IMR-90 (cell line): ENCODE measurements at regions not wholly inside any gene's neighbourhood (a gene's known extent, or its start where the extent isn't known, plus 50 kb on each side); places are given as distances from the start of the nearest gene placed in this dataset.

Experiments used
- ATAC-seq: fragments of 200-7000 bp; cut with Tn5 transposase; 2 replicates; pipeline ENCODE4 v1.9.1; 2020; ENCODE audit warnings: low read depth, mild to moderate bottlenecking, moderate library complexity
- BruUV-seq: library from RNA; stranded (reverse); fragments of 400-500 nt; replicated peaks from 2 replicates; lab custom pipeline; 2021; lab: Mats Ljungman, UMichigan
- CTCF ChIA-PET: fragments of 300-600 bp; formaldehyde crosslinking; extraction: SDS; loops from one replicate; lab custom pipeline; 2021; ENCODE audit warnings: antibody characterized with exemption; lab: Yijun Ruan, JAX
- POLR2A ChIA-PET: fragments of 300-600 bp; sonication (Branson Sonifier 250); formaldehyde crosslinking; loops from one replicate; lab custom pipeline; 2022; ENCODE audit warnings: antibody characterized with exemption; ENCODE audit not compliant: unreplicated experiment; lab: Charles Lee
- DNase-seq: peaks from one replicate; pipeline ENCODE4 v3.0.0; 2013
- H2AFZ ChIP-seq: replicated peaks from 2 replicates; pipeline ENCODE3; 2013; ENCODE audit warnings: low read length, mild to moderate bottlenecking; ENCODE audit not compliant: poor library complexity
- H2AK5ac ChIP-seq: 2 replicates; pipeline ENCODE4 v1.6.1; 2013; ENCODE audit warnings: low read depth, low read length, inconsistent platforms
- H2AK9ac ChIP-seq: replicated peaks from 2 replicates; pipeline ENCODE3; 2013; ENCODE audit warnings: mild to moderate bottlenecking, low read depth, low read length, moderate library complexity; ENCODE audit not compliant: poor library complexity
- H2BK120ac ChIP-seq: 2 replicates; pipeline ENCODE4 v1.6.1; 2013; ENCODE audit warnings: low read depth, low read length, inconsistent platforms
- H2BK15ac ChIP-seq: 3 replicates; pipeline ENCODE4 v1.6.1; 2013; ENCODE audit warnings: low read depth, low read length, inconsistent platforms
- H2BK20ac ChIP-seq: 2 replicates; pipeline ENCODE4 v1.6.1; 2013; ENCODE audit warnings: low read depth, mild to moderate bottlenecking, inconsistent platforms, low read length, moderate library complexity
- H2BK5ac ChIP-seq: 2 replicates; pipeline ENCODE4 v1.6.1; 2013; ENCODE audit warnings: mild to moderate bottlenecking, low read depth, low read length, inconsistent platforms; ENCODE audit not compliant: poor library complexity, severe bottlenecking
- H3K14ac ChIP-seq: replicated peaks from 2 replicates; pipeline ENCODE4 v1.6.1; 2013; ENCODE audit warnings: low read depth, low read length, inconsistent platforms
- H3K18ac ChIP-seq: 2 replicates; pipeline ENCODE4 v1.6.1; 2013; ENCODE audit warnings: low read depth, low read length, control low read depth
- H3K23ac ChIP-seq: 2 replicates; pipeline ENCODE4 v1.6.1; 2013; ENCODE audit warnings: low read depth, low read length, inconsistent platforms
- H3K27ac ChIP-seq: 2 replicates; pipeline ENCODE4 v1.5.1; 2013; ENCODE audit warnings: mild to moderate bottlenecking, control low read depth, low read length; ENCODE audit not compliant: insufficient read depth
- H3K27me3 ChIP-seq: 2 replicates; pipeline ENCODE4 v1.6.1; 2013; ENCODE audit warnings: low read length; ENCODE audit not compliant: control insufficient read depth, insufficient read depth
- H3K36me3 ChIP-seq: 2 replicates; pipeline ENCODE4 v1.6.1; 2013; ENCODE audit warnings: low read length, mixed read lengths; ENCODE audit not compliant: control insufficient read depth, insufficient read depth
- H3K4ac ChIP-seq: 2 replicates; pipeline ENCODE4 v1.6.1; 2013; ENCODE audit warnings: low read depth, low read length, inconsistent platforms
- H3K4me1 ChIP-seq: 2 replicates; pipeline ENCODE4 v1.6.1; 2013; ENCODE audit warnings: low read length, mixed read lengths; ENCODE audit not compliant: control insufficient read depth, insufficient read depth
- H3K4me2 ChIP-seq: 2 replicates; pipeline ENCODE4 v1.6.1; 2013; ENCODE audit warnings: low read depth, mild to moderate bottlenecking, control low read depth, low read length, moderate library complexity
- H3K4me3 ChIP-seq: 2 replicates; pipeline ENCODE4 v1.5.1; 2013; ENCODE audit warnings: low read depth, mild to moderate bottlenecking, control low read depth, low read length, moderate library complexity; ENCODE audit not compliant: insufficient read depth
- H3K56ac ChIP-seq: 2 replicates; pipeline ENCODE4 v1.6.1; 2013; ENCODE audit warnings: low read length, inconsistent platforms; ENCODE audit not compliant: insufficient read depth; ENCODE audit errors: extremely low read depth
- H3K79me1 ChIP-seq, 2 experiments: 2 replicates each; pipeline ENCODE4 v1.6.1; 2013; ENCODE audit warnings: low read length in 2 of 2, inconsistent platforms in 1 of 2, low read depth in 1 of 2
- H3K9ac ChIP-seq: 2 replicates; pipeline ENCODE4 v1.6.1; 2013; ENCODE audit warnings: low read depth, low read length, control low read depth
- H3K9me1 ChIP-seq: 2 replicates; pipeline ENCODE4 v1.6.1; 2013; ENCODE audit warnings: low read length, inconsistent platforms; ENCODE audit not compliant: insufficient read depth
- H3K9me3 ChIP-seq: 2 replicates; pipeline ENCODE4 v1.6.1; 2013; ENCODE audit warnings: low read length; ENCODE audit not compliant: control insufficient read depth, insufficient read depth
- H4K20me1 ChIP-seq: 2 replicates; pipeline ENCODE4 v1.6.1; 2013; ENCODE audit warnings: low read length, inconsistent platforms; ENCODE audit not compliant: insufficient read depth
- H4K5ac ChIP-seq: 2 replicates; pipeline ENCODE4 v1.6.1; 2013; ENCODE audit warnings: mild to moderate bottlenecking, low read depth, low read length, control low read depth
- H4K8ac ChIP-seq, 2 experiments: 2 replicates each; pipeline ENCODE4 v1.6.1; 2013; ENCODE audit warnings: low read depth in 2 of 2, low read length in 2 of 2, control low read depth in 1 of 2, inconsistent platforms in 1 of 2
- H4K91ac ChIP-seq: 2 replicates; pipeline ENCODE4 v1.6.1; 2013; ENCODE audit warnings: low read depth, low read length, inconsistent platforms; ENCODE audit not compliant: insufficient read depth
- BHLHE40 ChIP-seq: fragments of 150-350 bp; IDR thresholded peaks from 2 replicates; pipeline ENCODE4 v1.6.1; 2016; ENCODE audit warnings: mild to moderate bottlenecking, low read depth, low read length
- CEBPB ChIP-seq: IDR thresholded peaks from 2 replicates; pipeline ENCODE4 v1.6.1; 2012; ENCODE audit warnings: low read depth, low read length, improper control_type of control experiment
- CHD1 ChIP-seq: IDR thresholded peaks from 2 replicates; pipeline ENCODE4 v1.6.1; 2012; ENCODE audit warnings: low read depth, low read length, improper control_type of control experiment
- FOS ChIP-seq: fragments of 150-350 bp; IDR thresholded peaks from 2 replicates; pipeline ENCODE4 v1.6.1; 2016; ENCODE audit warnings: low read depth, low read length
- MAFK ChIP-seq: IDR thresholded peaks from 2 replicates; pipeline ENCODE4 v1.6.1; 2012; ENCODE audit warnings: low read depth, low read length, improper control_type of control experiment
- MAZ ChIP-seq: IDR thresholded peaks from 2 replicates; pipeline ENCODE4 v1.6.1; 2012; ENCODE audit warnings: low read depth, mild to moderate bottlenecking, low read length, improper control_type of control experiment, moderate library complexity, borderline replicate concordance
- MXI1 ChIP-seq: IDR thresholded peaks from 2 replicates; pipeline ENCODE4 v1.6.1; 2012; ENCODE audit warnings: low read depth, mild to moderate bottlenecking, low read length, moderate library complexity, borderline replicate concordance
- NFE2L2 ChIP-seq: fragments of 150-350 bp; IDR thresholded peaks from 2 replicates; pipeline ENCODE4 v1.6.1; 2016; ENCODE audit warnings: low read depth, mild to moderate bottlenecking, low read length
- POLR2A ChIP-seq: IDR thresholded peaks from 2 replicates; pipeline ENCODE4 v1.6.1; 2012; ENCODE audit warnings: mild to moderate bottlenecking, low read depth, low read length
- RAD21 ChIP-seq: IDR thresholded peaks from 2 replicates; pipeline ENCODE4 v1.6.1; 2012; ENCODE audit warnings: low read length, improper control_type of control experiment
- RCOR1 ChIP-seq: IDR thresholded peaks from 2 replicates; pipeline ENCODE4 v1.6.1; 2012; ENCODE audit warnings: mild to moderate bottlenecking, low read length, improper control_type of control experiment; ENCODE audit not compliant: insufficient replicate concordance
- USF2 ChIP-seq: fragments of 150-350 bp; IDR thresholded peaks from 2 replicates; pipeline ENCODE4 v1.6.1; 2017; ENCODE audit warnings: mild to moderate bottlenecking, antibody characterized with exemption, low read length, low read depth
- WGBS, 2 experiments: methylation state at CpG; one replicate each; pipeline versions ENCODE4 v1.1.5 to v1.1.7; 2013; ENCODE audit warnings: missing lambda C conversion rate in 2 of 2; ENCODE audit not compliant: insufficient read length in 1 of 2; ENCODE audit errors: extremely low coverage in 2 of 2; 5-methylcytosine and 5-hydroxymethylcytosine counted together
- dilution Hi-C: fragments of 300-500 bp; cut with HindIII; formaldehyde crosslinking; loops from one replicate; pipeline ENCODE4 v1.14.3; 2018; ENCODE audit warnings: low sequenced_read_pairs; ENCODE audit not compliant: unreplicated experiment
- in situ Hi-C: fragments of 300-500 bp; cut with MboI; formaldehyde crosslinking; loops from 3 replicates; pipeline ENCODE4 v1.14.3; 2019; ENCODE audit warnings: low sequenced_read_pairs, inconsistent platforms, mixed read lengths
- intact Hi-C: fragments of 100-400 bp; cut with micrococcal nuclease; formaldehyde crosslinking; loops from 2 replicates; pipeline ENCODE4 v1.10.0; 2022
- TF ChIP-seq, protein P1 (sequence below): fragments of 150-350 bp; IDR thresholded peaks from 2 replicates; pipeline ENCODE4 v1.6.1; 2016; ENCODE audit warnings: low read depth, mild to moderate bottlenecking, low read length, moderate library complexity, borderline replicate concordance

- Histone ChIP-seq H2BK15ac (no peak overlapping the region), H3K4me2 (no peak overlapping the region), H2AK9ac (no peak overlapping the region), H3K56ac (no peak overlapping the region), H3K36me3 (no peaks in the 10 kb centered on the region), H3K4ac (no peak overlapping the region), H3K23ac (no peak overlapping the region), H3K9ac (no peak overlapping the region), H3K4me1 (no peaks in the 10 kb centered on the region), H3K18ac (no peak overlapping the region), H3K79me1 (no peaks in the 10 kb centered on the region), H2BK5ac (no peak overlapping the region), H4K8ac (no peak overlapping the region), H3K14ac (no peak overlapping the region), H4K20me1 (no peaks in the 10 kb centered on the region), H2BK20ac (no peak overlapping the region), H3K9me3 (no peaks in the 10 kb centered on the region), H4K91ac (no peak overlapping the region), H3K9me1 (no peaks in the 10 kb centered on the region), H2BK120ac (no peak overlapping the region), H3K27ac (no peak overlapping the region), H3K27me3 (no peaks in the 10 kb centered on the region), H4K5ac (no peak overlapping the region), H3K4me3 (no peak overlapping the region), H2AFZ (no peak overlapping the region), H2AK5ac (no peak overlapping the region)
- WGBS, 2 experiments: no CpG with 5 or more reads among the region's 5 CpGs
- ChIA-PET CTCF (no interaction called here), POLR2A (no interaction called here)
- in situ Hi-C loops: no loop called here
- dilution Hi-C loops: no loop called here
- TF ChIP-seq MXI1 (no peak), RAD21 (no peak), POLR2A (no peak), USF2 (no peak), BHLHE40 (no peak), CEBPB (no peak), NFE2L2 (no peak), CHD1 (no peak), RCOR1 (no peak), FOS (no peak), MAFK (no peak), MAZ (no peak)
- TF ChIP-seq, protein P1, sequence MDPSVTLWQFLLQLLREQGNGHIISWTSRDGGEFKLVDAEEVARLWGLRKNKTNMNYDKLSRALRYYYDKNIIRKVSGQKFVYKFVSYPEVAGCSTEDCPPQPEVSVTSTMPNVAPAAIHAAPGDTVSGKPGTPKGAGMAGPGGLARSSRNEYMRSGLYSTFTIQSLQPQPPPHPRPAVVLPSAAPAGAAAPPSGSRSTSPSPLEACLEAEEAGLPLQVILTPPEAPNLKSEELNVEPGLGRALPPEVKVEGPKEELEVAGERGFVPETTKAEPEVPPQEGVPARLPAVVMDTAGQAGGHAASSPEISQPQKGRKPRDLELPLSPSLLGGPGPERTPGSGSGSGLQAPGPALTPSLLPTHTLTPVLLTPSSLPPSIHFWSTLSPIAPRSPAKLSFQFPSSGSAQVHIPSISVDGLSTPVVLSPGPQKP: no peak
- intact Hi-C loops: no loop called here
- no peak for ATAC-seq
- no peak for DNase-seq
- no TSS peak for BruUV-seq
Measured at GRCh38 chr14:37753459-37753858, 158.0 kb downstream of the TTC6 start.
